K562 (cell line): ENCODE measurements at regions not wholly inside any gene's neighbourhood (a gene's known extent, or its start where the extent isn't known, plus 50 kb on each side); places are given as distances from the start of the nearest gene placed in this dataset.
"Not testable (repeated sequence)": the region's sequence is repeated elsewhere in the genome, so short reads cannot be mapped to it uniquely, and the experiment has no call there.

Source experiments
- CBX8 ChIP-seq: fragments of 200-600 bp; sonication (generic); IDR thresholded peaks from 2 replicates; pipeline ENCODE4 v1.6.1; 2012; ENCODE audit warnings: borderline replicate concordance, mixed run types, low read depth, mild to moderate bottlenecking, moderate library complexity, mixed read lengths, low read length, control low read depth, inconsistent platforms; ENCODE audit not compliant: poor library complexity, severe bottlenecking; ENCODE audit errors: extremely low read depth
- CTCF ChIP-seq, 3 experiments: IDR thresholded peaks in 2 of 3; conservative IDR thresholded peaks in 1 of 3; 2 replicates each; pipeline ENCODE4 v1.5.1; 2011 to 2012; ENCODE audit warnings: low read length in 3 of 3, mild to moderate bottlenecking in 3 of 3, control low read depth in 2 of 3, improper control_type of control experiment in 1 of 3, inconsistent platforms in 1 of 3, low read depth in 1 of 3, mixed read lengths in 1 of 3, moderate library complexity in 1 of 3; ENCODE audit not compliant: insufficient read depth in 2 of 3
- EZH2 ChIP-seq: IDR thresholded peaks from 2 replicates; pipeline ENCODE4 v1.6.1; 2012; ENCODE audit warnings: low read depth, mild to moderate bottlenecking, inconsistent platforms, low read length, borderline replicate concordance
- KDM1A ChIP-seq, 2 experiments: fragments of 450-650 bp; IDR thresholded peaks; 2 replicates each; pipeline ENCODE4 v1.6.1; 2016; ENCODE audit warnings: mild to moderate bottlenecking in 2 of 2
- POU5F1 ChIP-seq: fragments of 150-350 bp; IDR thresholded peaks from 2 replicates; pipeline ENCODE4 v1.6.1; 2014; ENCODE audit warnings: borderline replicate concordance, low read length, low read depth, mild to moderate bottlenecking; ENCODE audit not compliant: partially characterized antibody
- ZNF282 ChIP-seq: sonication (generic); formaldehyde crosslinking; IDR thresholded peaks from 2 replicates; pipeline ENCODE4 v1.8.1; 2023; ENCODE audit warnings: missing genetic modification reagents

- not testable (repeated sequence) for TF ChIP-seq POU5F1; ZNF282 (CRISPR knock-in tag); EZH2; KDM1A (IDR thresholded peaks at IDR 0.05); CTCF (IDR thresholded peaks at IDR 0.05 in 2 of 3, conservative IDR thresholded peaks at IDR 0.05 in 1 of 3; ENCODE audit: insufficient read depth in 2 of 3, low read depth in 1 of 3, low read length in 3 of 3); CBX8
These were observed 323.0 kb upstream of the ATP10A start for GRCh38 chr15:26186138-26186537.
